DMS79 (cell line): ENCODE measurements at regions not wholly inside any gene's neighbourhood (a gene's known extent, or its start where the extent isn't known, plus 50 kb on each side); places are given as distances from the start of the nearest gene placed in this dataset.

Experiments used
- DNase-seq: peaks from one replicate; lab custom pipeline; 2025; lab: John Stamatoyannopoulos, UW

DNA sequence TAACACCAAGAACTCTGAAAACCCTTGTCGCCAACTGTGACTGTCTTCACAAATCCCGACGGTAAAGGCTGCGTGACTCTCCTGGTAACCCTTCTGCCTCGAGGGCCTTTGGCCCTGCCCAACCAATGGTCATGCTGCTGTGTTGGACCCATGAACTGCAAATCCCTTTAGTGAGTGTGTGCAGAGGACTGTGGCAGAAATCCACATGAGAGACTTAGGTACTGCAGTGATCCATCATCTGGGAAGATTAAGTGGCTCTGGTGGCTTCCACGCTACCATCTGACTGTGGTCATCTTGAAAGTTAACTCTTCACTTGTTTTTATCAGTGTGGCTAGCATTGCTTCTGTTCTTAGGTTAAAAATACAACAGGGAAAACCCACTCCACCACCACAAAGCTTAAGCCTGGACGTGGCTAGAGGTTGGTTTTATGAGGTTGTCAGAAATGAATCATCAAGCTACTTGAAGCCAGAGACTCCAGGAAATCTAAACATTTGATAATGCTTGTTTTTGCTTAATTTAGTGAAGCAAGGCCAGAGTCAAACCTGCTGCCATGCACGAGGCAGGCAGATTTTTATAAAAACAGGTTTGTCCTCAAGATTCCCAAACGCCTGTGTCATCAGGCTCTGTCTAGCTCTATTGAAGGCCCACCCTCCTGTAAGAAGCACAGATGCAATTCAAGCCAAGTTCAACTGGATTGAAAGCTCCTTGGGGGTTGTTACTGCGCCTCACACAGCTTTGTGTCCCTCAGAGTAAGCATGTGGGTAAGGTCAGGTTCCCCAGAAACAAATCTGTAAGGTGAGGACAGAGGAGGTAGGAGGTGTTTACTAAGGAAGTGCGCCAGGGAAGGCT, 52.7 kb upstream of the ERCC6L2 start:
- no peak for DNase-seq

DNA sequence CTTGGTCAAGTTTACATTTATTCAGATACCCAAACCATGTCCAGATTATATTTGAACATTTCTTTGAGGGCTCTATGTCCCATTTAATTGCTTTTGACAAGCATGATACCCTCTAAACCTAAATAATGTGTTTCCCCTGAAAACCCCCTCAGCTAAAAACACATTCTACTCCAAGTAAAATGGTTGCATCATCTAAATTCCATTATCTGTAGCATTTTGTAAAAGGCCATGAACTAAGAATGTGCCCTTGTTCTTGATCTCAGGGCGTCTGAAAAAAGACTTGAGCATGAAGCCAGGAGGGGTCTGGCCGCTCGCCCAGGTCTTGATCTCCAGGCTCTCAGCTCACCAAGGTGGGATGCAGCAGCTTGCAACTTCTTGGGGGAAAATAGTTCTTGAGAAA, 53.5 kb upstream of the ERCC6L2 start:
- no peak for DNase-seq

DNA sequence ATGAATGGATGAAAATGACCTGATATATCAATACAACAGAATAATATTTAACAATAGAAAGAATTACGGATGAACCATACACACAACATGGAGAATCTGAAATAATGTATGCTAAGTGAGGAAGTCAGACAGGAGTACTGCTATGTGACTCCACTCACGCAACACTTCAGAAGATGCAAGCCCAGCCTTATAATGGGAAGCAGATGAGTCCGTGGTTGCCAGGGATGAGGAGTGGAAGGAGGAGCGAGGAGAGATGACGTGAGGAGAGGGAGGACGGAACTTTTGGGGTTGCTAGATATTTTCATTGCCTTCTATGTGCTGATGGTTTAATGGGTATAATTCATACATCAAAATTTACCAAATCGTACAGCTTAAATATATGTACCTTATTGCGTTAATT, 55.4 kb upstream of the ERCC6L2 start:
- no peak for DNase-seq

DNA sequence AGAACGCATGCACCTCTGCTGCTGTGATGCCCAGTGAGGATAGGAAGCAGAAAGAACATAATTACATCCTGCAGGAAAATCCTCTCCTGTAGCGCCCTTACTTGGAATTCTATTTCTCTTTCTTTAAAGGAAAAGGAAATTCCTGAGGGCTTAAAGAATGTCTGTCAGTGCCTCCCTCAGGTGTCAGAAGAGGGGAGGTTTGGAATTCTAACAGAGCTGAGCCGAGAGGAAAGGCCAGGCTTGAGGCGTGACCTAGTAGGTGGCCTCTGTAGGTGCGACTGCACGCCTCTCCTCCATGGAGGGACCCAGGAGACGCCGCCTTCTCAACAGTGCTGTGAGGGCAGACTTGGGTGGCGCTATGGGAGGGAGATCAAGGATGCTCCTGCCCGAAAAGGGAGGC, 55.9 kb upstream of the ERCC6L2 start:
- DNase-seq, result no peak

GRCh38 chr9:95817205-95817604, 58.3 kb upstream of the ERCC6L2 start:
- no peak for DNase-seq

- no peak for DNase-seq
These were observed 58.8 kb upstream of the ERCC6L2 start for GRCh38 chr9:95816716-95817115.

DNA sequence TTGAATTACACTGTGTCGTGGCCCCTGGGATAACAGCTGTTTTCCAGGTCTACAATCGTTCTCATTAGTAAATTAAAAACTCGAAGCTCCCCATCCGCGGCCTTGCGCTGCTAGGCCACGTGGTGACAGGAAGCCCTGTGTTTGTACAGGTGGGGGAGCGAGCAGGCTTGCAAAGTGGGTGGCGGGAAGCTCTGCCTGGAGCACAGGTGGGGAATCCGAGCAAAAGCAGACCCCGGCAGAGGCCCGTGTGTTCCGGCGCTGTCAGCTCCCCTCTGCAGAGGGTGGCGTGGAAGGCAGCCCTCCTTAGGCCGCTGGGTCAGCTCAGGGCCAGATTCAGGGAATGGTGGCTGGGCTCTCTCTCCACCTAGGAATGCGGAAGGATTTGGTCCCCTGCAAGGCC, 59.5 kb upstream of the ERCC6L2 start:
- no peak for DNase-seq

DNA sequence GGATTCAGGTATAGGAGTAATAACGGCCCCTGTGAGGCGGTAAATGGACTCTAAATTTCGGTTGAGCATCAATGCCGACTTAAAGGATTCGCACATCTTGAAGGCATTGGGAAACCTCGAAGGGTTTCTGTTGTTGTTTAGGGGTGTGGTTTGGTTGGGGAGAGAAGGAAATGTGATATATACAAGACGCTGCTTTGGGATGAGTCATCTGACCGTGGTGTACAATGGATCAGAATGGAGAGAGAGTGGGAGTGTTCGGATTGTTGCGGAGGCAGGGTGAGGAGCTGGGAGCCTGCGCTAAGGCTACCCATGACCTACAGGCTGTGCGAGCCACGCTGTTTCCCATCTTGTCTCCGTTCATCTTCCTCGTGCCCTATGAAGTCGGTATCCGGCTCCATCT, 60.4 kb upstream of the ERCC6L2 start:
- no peak for DNase-seq

DNA sequence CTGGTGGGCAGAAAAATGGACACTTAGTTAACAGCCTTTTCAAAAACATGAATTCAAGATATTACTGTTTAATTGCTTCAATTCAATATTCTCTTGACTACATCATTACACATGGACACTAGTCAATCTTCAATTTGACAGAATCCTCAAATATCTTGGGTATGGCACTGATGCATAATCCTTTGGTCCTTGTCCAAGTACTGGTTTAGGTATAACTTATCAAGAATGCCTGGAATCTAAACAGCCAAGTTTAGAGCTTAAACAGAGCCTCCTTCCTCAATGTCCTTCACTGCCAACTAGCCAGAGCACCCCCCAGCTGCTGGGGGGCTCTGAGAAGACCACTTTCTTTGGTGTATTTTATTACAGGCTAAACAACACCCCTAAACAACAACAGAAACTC, 61.6 kb upstream of the ERCC6L2 start:
- no peak for DNase-seq

DNA sequence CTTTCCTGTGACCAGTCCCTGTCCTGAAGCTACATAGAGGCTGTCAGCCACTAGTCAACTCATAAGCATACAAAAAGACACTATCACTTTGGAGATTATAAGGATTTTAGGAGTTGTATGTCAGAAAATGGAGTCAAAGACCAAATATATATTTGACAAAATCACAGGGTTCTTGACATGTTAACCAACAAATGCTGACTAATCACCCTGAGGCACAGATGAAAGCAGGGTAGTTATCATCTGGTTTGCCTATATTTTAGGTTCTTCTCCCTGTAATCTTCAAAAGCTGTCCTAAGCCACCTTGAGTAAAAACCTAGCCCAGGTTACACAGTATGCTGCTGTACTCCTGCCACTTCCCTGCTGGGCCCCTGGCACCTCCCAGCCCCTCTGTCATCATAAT, 64.7 kb upstream of the ERCC6L2 start:
- DNase-seq, result no peak

DNA sequence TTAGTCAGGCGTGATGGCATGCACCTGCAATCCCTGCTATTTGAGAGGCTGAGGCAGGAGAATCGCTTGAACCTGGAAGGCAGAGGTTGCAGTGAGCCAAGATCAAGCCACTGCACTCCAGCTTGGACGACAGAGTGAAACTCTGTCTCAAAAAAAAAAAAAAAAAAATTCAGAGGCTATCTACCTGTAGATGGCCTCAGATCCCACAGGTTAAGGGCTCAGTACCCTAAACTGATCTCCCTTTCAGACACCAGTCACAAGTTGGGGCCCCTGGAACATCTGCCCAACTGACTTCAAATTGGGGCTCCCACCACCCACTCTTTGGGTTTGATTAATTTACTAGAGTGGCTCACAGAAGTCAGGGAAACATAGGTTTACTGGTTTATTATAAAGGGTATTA, 65.4 kb upstream of the ERCC6L2 start:
- no peak for DNase-seq

- no peak for DNase-seq
These were observed 65.8 kb upstream of the ERCC6L2 start for GRCh38 chr9:95809686-95810085.

GRCh38 chr9:95808011-95808410, 67.5 kb upstream of the ERCC6L2 start:
- no peak for DNase-seq

DNA sequence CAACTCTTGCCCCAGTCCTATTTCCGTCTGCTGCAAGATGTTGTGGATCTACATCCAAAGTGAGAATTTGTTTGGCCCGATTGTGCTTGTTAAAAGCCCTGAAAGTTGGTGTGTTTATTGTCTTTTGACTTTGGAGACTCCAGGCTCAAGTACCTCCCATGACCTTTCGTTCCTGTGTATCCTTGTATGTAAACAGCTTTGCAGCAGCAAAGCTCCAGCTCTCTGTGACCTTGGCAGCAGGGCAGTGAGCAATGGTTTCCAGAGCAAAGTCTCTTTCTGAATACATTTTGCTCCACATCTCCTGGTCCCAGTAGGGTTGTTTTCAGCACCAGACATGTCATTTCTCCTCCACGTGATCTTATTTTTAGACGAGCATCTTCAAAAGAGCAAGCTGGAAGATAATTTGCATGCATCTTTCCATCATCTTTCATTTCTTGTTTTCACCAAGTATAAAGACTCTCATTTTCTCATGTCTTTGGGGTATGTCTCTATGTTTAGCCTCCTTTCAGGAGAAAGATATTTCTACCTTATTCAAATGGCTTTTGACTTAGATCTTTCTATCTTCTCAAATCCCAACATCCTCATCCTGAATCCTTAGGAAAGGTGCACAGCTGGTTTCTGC, 68.1 kb upstream of the ERCC6L2 start:
- no peak for DNase-seq

- DNase-seq, result no peak
These were observed 72.3 kb upstream of the ERCC6L2 start for GRCh38 chr9:95803197-95803596.

DNA sequence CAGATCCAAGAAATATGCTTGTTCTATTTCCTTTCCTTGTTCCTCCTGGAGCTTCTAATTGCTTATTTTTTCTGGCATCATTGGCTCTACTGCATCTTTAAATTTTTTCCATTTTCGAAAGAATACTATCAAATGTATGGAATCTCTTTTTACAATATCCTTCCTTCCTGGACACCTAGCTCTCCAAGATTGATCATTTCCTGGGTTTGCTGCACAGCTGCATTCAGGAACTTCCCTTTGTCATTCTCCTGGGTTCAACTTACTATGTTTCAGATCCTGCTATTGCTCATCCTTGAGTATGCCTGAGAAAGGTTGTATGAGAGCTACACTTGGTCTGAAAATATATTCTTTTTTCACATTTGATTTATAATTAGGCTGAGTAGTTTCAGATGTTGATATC, 73.7 kb upstream of the ERCC6L2 start:
- no peak for DNase-seq

- DNase-seq, result peak; percentile 61
These were observed 79.5 kb upstream of the ERCC6L2 start for GRCh38 chr9:95796029-95796428.

GRCh38 chr9:95793924-95794828, 81.3 kb upstream of the ERCC6L2 start:
- no peak for DNase-seq

GRCh38 chr9:95791695-95792094, 83.8 kb upstream of the ERCC6L2 start:
- no peak for DNase-seq

DNA sequence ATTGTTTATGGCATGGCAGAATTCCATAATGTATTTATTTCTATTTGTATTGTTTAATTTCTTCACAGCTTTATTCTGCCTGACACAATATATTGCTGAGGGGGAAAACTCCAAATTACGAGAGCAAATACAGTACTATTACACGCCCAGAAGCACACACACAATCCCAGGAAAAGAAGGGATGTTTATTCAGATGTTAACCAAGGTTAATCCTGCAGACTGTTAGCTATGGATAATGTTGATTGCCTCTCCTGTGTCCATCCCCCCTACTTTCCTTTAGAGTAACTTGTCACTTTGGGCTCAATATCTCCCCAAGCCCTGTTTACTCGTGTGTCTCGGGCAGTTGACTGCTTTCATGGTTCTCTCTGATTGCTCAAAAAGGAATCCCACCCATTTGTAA, 84.2 kb upstream of the ERCC6L2 start:
- no peak for DNase-seq

DNA sequence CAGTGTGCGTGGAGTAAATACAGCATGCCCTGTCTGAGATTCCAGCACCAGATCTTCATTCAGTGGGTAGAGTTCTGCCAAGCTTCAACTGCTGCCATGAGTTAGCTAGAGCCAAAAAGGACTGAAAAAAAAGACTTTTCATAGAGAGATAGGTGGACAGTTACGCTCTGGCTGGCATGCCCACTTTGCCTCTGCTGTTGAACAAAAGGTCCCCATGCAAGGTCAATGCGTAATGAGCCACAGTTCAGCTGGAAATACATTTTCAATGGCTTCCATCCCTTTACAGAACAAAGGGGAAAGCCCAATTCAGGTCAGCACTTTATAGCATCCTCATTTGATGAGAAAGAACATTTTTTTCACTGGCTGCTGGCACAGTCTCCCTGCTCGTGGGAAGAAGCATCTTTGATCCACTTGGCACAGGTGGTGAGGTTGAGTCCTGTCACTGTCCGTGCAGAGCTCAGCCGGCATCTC, 86.9 kb upstream of the ERCC6L2 start:
- no peak for DNase-seq

- DNase-seq, result no peak
These were observed 87.5 kb upstream of the ERCC6L2 start for GRCh38 chr9:95788021-95788420.

GRCh38 chr9:95785209-95785608, 90.3 kb upstream of the ERCC6L2 start:
- no peak for DNase-seq
